Hematopoietic multipotent progenitor cell (in vitro differentiated cells): ENCODE measurements at regions not wholly inside any gene's neighbourhood (a gene's known extent, or its start where the extent isn't known, plus 50 kb on each side); places are given as distances from the start of the nearest gene placed in this dataset.

Source experiments
- DNase-seq, 3 donors: peaks; one replicate each; pipeline ENCODE4 v3.0.0-alpha.2; 2011 to 2015; ENCODE audit warnings: low read depth in 2 of 3, low spot score in 2 of 3

DNA sequence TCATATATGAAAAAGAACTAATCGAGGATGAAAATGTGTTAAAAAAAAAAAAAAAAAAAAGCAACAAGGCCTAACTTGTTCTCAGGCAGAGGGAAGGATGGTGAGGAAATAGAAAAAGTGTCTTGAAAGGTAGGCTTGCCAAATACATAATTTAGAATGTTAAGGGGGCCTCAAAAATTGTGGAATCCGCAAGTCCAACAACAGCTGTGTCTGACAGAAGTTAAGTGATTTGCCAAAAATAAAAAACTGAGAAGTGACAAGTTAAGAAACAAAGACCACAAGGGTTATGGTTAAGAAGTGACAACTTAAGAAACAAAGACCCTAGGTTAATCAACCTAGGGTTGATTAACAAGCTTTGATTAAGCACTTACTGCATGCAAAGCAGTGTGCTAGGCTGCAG lies 110.6 kb downstream of the P2RY1 start:
- no peak for DNase-seq

DNA sequence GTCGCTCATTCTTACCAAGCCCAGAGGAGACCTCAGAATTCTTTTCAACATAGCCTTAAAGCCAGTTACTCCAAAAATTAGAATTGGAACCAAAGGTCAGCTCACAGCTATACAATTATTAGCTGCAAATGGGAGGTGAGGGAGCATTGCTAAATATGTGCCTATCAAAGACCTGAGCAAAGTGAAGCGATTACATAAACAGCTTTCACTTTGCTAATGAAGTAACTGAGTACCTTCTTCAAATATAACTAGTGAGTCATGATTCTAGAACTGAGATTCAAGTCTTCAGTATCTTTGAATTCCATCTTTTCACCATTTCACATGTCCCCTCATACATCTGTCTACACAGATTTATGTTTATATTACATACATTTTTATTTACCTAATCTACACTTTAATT lies 122.6 kb downstream of the P2RY1 start:
- no peak for DNase-seq

DNA sequence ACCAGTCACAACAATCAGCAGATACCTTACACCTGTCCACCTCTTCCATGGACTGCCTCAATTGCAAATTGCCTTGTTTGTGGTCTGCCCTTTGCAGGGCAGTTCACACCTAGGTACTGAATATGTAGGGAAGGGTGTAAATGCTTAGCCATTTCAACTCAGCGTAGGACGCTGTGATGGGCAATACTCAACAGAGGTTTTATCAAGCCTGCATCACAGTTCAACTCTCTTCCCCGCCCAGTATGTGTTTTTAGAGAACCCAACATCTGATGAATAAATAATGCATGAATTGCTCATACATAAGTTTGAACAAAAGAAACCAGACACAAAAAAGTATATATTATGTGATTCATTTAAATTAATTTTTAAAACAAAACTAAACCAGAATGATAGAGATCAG lies 124.4 kb downstream of the P2RY1 start:
- no peak for DNase-seq

DNA sequence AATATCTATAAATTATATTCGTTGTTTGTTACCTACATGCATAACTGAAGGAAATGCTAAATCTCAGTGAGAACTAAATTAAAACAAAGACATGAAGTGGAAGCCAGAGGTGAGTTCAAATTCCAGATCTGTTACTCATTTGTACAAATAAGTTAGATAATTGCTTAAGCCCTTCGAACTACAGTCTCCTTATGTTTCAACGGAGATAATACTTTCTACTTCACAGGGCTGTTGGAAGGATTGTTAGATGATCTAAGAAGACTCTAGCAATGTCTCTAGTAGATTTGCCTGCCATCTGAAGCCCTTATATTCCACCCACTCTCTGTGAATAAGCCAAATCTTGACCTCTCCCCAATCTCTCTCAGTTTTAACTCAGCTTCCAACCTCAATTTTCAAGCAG lies 125.8 kb downstream of the P2RY1 start:
- no peak for DNase-seq

DNA sequence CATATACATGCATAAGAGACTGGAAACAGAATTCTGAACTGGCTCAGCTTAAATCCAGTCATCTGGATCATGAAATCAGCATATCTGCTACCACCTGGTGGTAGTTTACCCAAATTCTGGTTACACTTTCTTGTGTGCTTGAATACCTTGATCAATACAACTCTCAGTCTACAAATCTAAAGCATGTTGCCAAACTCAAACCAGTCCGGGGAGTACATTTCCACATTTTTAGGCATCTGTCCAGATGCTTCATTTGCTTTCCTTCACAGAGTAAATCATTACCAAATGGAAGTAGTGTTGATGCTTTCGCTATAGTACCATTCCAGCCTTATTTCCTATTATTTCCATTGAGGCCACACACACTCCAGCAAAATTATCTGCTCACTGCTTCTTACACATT lies 126.4 kb downstream of the P2RY1 start:
- DNase-seq: peak in 2 of 3 donors; percentile 17 to 61

DNA sequence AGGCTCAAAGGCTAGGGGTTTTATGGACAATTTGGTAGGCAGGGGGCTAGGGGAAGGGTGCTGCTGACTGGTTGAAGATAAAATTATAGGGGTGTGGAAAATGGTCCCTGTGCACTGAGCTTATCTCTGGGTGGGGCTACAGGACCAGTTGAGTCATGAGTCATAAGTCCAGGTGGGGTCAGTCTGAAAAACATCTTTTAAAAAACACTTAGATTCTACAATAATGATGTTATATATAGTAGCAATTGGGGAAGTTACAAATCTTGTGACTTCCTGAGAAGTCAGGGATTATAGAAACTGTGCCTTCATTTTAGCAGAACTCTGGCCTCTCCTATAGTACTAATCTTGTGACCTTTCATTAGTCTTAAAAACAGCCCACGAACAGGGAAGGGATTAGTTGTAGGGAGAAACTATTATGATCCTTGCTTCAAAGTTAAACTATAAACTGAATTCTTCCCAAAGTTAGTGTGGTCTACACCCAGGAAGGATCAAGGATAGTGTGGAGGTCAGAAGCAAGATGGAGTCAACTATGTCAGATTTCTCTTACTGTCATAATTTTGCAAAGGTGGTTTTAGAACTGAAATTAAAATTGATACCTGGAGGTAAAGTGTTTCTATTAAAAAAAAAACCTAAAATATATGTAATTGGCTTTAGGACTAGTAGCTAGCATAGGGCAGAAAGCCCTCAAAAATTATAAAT lies 130.1 kb downstream of the P2RY1 start:
- DNase-seq: peak in 1 of 3 donors; percentile 37

DNA sequence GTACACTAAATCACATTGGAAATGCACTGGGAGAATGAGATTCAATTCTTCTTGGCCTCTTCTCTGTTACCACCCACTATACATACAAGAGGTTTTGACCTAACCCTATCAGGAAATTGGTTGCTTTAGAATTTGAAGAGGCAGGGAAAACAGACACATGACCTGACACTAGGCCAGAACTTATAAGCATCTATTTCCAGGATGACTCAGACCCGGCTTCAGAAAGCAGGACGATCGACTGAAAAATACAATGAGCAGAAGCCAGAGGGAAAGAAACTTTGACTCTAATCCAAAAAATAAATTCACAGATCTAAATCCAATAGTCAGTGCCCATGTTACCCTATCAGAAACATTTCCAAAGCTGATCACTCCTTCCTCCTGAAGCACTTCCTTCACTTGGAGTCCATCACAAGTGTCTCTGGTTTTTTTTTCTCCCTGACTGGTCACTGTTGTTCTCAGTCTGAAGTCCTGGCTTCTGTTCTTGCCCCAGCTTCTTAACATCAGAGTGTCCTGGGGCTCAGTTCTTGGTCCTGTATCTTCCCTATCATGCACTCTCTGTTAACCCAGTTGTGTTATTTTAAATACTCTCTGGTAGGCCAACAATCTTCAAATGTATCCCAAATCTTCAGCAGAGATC lies 133.6 kb downstream of the P2RY1 start:
- DNase-seq: no peak

DNA sequence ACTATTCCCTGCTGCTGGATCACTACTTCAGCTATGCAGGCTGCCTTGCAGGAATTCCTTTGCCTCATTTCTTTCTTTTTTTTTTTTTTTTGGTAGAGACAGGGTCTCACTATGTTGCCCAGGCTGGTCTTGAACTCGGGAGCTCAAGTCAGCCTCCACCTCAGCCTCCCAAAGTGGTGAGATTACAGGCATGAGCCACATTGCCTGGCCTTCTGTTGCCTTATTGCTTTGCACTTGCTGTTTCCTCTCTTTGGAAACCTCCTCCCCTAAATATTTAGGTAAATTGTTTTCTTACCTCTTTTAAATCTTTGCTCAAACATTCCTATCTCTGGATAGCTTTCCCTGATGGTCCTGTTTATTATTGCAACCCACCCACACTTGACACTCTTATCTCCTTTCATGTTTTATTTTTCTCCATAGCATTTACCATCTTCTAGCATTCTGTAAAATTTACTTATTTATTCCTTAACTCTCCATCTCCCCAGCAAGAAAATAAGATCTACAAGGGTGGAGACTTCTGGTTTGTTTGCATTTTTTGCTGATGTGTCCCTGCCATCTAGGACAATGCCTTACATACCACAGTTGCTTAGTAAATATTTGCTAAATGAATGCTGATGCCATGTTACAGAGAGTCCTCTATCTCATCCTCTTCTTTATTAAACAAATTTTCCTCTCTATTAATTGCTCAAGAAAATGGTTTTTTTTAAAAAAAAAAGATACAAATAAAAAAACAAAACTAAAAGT lies 134.8 kb downstream of the P2RY1 start:
- DNase-seq: no peak

DNA sequence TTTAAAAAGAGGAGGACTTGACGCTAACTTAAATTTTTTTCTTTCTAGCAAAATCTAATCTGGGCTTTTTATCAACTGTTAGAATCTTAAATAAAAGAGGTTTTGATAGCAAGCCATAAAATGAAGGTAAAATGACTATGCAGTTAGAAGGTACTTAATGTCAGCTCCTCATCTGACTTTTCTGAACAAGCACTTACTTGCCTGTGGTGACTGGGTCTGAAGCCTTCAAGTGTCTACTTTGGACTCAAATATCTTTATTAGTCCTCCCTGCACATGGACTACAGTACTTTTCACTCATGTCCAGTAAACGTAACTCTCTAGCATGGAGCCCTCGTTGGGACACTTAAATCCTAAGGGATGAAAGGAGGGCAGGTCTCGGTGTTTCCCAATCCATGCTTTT lies 135.9 kb downstream of the P2RY1 start:
- no peak for DNase-seq

DNA sequence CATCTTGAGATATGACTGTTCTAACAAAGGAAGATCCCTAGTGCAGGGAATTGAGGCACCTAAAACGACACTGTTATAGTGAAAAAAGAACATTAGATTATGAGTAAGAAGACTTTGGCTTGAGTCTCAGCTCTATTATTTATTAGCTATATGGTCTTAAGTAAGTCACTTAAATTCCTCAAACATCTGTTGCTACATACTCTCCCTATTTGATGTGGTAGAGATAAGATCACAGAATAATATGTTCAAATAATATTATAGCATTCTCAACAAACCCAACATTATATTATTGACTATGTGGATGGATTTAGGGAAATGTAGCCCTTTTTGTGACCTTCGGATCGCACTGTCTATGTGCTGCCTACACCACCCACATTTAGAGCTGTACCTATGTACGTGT lies 136.9 kb downstream of the P2RY1 start:
- DNase-seq: no peak

DNA sequence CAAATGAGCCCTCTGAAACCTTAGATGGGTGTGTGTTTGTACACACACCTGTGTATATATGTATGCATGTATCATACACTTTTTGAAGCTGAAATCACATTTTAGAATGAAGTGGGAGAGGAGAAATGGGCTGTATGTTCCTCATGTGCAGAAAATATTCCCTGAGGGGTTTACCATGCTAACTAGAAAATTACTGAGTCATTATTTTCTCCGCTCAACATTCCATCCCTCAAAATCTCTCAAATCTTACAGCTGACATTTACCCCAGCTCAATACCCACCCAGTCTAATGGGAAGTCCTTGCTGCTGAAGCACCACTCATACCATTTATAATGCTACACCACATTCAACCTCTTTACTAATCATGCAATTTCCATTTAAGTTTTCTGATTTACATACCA lies 138.6 kb downstream of the P2RY1 start:
- DNase-seq: no peak

DNA sequence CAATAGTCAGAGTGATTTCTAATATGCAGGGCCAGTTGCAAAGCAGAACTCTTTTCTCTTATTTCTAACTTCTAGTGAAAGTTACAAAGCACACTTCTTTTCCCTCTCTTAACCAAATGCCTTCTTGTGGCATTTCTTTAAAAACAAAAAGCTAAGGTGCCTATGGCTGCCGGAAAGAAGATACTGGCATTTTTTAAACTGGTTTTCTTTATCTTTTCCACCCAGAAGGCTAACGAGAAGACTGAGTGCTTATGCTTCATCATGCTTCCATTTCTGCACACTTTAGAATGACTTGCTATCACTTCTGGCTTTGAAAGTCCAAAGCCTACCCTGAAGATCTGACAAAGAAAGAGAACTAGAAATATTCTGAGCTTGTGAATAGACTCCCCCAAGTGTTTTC lies 141.3 kb downstream of the P2RY1 start:
- DNase-seq: peak in 2 of 3 donors; percentile 66 to 90

DNA sequence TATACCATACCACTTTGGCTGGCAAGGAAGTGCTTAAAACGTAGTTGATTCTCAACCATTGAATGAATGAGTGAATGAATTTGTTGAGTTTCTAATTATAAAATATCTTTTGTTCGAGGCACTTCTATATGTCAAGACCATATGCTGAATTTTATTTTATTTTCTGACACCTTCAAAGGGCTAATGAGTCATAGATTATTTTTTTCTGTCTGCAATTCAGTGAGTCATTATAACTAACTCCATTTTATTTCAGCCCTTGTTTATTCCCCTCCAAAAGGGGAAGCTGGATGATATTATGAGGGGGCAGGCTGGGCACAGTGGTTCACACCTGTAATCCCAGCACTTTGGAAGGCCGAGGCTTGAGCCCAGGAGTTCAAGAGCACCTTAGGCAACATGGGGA lies 142.4 kb downstream of the P2RY1 start:
- peak in 2 of 3 donors; percentile 16 to 51 for DNase-seq

DNA sequence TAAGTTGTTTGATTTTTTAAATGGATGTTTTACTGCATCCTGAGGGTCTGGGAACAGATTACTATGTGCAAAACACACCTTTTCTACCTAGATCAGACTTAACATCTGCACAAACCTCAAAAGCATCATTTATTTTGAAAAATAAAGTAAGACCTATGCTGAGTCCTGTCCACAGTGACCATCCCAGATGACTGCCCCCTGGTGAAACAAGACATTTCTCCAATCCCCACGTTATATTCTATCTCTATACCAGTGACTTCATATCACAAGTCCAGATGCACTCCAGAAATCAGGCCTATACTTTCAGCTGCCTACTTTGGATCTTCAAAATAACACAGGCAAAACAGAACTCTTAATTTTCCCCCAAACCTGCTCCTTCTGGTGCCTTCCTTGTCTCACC lies 143.2 kb downstream of the P2RY1 start:
- DNase-seq: no peak

DNA sequence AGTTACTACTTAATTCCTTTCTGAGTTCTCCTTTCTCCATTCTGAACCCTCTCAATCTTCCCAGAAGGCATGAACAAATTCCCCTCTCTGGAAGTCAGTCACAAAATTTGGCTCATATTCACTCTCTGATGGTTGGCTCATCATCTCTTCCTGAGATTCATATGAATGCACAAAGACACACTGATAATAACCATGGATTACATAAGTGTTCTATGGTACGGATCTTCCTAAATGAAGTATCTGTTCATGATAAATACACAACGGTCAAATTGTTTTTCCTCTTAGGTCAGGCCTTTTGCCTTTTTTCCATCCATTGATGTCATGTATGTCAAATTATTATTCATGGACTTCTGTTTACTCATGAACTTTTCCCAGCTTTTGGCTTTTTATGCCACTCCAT lies 162.6 kb downstream of the P2RY1 start:
- DNase-seq: no peak

DNA sequence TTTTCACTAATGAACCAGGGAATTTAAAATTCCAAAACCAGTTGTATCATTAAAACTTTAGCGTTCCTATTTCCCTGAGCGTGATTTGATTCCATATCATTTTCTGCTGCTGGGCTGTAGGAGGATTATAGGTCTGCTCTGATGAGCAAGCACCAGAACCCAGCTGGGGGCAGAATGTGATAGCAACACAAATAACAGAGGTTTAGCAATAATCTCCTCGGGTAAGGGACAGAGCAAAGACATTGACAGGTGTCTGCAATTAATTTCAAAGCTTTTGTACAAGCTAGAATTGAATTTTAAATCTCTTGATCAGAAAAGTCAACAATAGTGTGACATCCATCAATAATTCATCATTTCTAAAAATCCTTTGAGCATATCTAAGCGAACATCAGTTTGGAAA lies 163.4 kb upstream of the RAP2B start:
- no peak for DNase-seq

DNA sequence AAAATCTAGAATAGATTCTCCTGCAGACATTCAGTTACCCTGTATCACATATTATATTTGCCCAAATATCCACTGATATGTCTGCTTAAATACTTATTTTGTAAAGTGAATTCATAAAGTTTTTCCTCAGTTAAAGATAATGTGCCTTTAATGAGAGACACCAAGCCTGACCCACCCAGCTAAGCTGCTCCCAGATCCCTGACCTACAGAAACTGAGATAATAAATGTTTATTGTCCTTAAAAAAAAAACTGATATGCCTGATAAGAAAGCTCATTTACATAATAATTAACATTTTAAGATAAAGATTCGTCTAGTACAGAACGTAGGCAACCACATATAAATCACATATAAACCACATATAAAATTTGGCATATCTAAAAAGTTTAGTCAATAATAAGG lies 161.7 kb upstream of the RAP2B start:
- DNase-seq: no peak

DNA sequence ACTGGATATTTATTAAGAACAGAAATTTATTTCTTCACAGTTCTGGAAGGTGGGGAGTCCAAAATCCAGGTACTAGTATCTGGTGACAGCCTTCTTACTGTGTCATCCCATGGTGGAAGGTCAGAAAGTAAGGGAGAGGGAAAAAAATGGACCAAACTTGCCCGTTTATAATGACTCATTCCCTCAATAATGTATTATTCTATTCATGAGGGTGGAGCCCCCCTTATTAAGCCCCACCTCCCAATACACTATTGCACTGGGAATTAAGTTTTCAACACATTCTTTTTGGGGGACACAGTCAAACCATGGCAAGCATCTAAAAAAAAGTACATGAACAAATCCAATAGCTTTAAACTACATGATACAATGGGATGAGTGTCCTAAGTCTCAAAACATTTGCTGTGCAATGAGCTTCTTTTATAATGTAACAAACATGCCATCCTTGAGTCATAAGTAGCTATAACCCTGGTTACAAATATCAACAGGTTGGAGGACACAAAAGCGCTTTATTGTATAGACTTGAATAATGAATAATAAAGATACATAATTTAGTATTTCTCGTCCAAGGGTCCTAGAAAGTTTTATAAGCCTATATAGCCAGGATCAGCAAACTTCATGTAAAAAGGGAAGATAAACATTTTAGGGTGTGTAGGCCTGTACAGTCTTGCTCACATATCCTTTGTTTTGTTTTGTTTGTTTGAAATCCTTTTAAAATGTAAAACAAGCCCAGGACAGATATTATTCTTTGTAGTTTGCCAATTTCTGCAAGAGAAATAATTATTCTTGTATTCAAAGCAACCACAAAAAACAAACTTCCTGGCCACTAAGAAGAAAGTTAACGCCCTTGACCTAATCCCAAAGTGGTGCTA lies 160.6 kb upstream of the RAP2B start:
- no peak for DNase-seq

DNA sequence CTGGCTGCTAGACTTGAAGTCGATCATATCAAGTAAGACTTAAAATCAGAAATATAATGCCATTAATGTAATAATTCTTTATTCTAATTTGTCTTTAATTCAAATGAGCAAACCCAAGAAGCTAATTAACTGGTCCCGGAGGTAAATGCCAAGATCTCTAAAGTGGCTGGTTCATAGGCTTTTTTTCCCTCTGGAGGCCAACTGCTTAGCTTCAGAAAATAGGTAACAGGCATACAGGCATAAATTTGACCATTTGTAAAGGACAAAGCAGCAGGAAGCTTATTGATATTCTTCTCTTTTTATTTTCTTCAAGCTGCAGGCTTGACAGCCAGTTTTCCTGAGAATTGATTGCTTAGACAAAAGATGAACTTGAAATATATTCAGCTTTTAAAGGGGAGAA lies 158.6 kb upstream of the RAP2B start:
- DNase-seq: no peak

DNA sequence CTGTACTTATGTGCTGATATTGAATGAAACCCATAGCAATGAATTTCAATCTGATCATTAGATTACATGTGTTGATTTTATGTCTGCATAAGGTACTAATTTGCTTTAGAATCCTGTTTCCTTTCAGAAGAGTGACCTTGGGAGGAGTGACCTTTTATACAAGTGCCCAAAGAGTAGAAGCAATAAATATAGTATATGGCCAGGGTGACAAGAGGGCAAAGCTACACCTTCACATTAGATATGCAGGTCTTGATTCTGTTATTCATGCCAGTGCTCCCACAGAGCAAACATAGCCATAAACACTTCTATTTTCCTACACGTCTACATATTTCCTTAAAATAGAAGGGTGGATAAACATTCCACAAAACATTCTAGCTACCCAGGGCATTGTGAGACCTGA lies 158.2 kb upstream of the RAP2B start:
- DNase-seq: no peak

DNA sequence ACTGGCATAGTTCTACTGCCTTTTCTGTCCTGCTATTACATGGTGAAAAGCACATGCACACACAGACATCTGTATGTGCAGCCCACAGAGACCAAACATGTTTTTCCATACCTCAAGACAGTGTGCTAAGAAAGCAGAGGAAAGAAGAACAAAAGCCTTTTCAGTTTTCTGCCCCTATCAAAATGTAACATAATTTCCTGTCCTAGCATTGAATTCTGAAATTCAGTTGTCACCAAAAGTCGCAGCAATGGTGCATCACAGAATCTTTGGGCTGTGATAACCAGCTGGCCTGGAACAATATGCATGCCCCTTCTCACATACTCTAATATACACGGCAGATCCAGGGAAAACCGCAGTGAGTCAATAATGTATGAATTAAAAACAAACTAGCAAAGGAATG lies 153.8 kb upstream of the RAP2B start:
- peak in 2 of 3 donors; percentile 10 to 16 for DNase-seq
